ENCODE measurements at regions not wholly inside any gene's neighbourhood (a gene's known extent, or its start where the extent isn't known, plus 50 kb on each side); places are given as distances from the start of the nearest gene placed in this dataset.

GRCh38 chr4:107166181-107166580 is 130.1 kb upstream of the DKK2 start:
- H3K4me3 ChIP-seq (ENCODE audit: low read depth, low read length), result no peak overlapping the region
- TF ChIP-seq CTCF (IDR thresholded peaks at IDR 0.05; ENCODE audit: low read depth, low read length, missing control alignments), result no peak
- DNase-seq (ENCODE audit: low read depth), result no peak

GRCh38 chr4:107164962-107165475 is 128.9 kb upstream of the DKK2 start:
- H3K4me3 ChIP-seq (ENCODE audit: low read depth, low read length), result no peak overlapping the region
- DNase-seq (ENCODE audit: low read depth), result no peak
- no peak for TF ChIP-seq CTCF (IDR thresholded peaks at IDR 0.05; ENCODE audit: low read depth, low read length, missing control alignments)

DNA sequence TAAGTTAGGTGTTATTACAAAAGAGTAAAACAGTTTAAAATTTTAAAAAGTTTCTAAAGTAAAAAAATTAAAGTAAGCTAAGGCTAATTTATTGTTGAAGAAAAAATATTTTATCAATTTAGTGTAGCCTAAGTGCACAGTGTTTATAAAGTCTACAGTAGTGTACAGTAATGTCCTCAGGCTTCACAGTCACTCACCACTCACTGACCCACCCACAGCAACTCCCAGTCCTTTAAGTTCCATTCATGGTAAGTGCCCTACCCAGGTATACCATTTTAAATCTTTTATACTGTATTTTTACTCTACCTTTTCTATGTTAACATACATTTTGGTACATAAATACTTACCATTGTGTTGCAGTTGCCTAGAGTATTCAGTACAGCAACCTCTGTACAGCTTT is 120.3 kb upstream of the DKK2 start:
- no peak for TF ChIP-seq CTCF (IDR thresholded peaks at IDR 0.05; ENCODE audit: low read depth, low read length, missing control alignments)
- H3K4me3 ChIP-seq (ENCODE audit: low read depth, low read length), result no peak overlapping the region
- DNase-seq (ENCODE audit: low read depth), result no peak

GRCh38 chr4:107155366-107155765 is 119.3 kb upstream of the DKK2 start:
- H3K4me3 ChIP-seq (ENCODE audit: low read depth, low read length), result no peak overlapping the region
- no peak for TF ChIP-seq CTCF (IDR thresholded peaks at IDR 0.05; ENCODE audit: low read depth, low read length, missing control alignments)

GRCh38 chr4:107153956-107154355 is 117.8 kb upstream of the DKK2 start:
- DNase-seq (ENCODE audit: low read depth), result no peak
- no peak for TF ChIP-seq CTCF (IDR thresholded peaks at IDR 0.05; ENCODE audit: low read depth, low read length, missing control alignments)
- H3K4me3 ChIP-seq (ENCODE audit: low read depth, low read length), result no peak overlapping the region

More at GRCh38 chr4:107155366-107155765, 119.3 kb upstream of the DKK2 start:
- DNase-seq (ENCODE audit: low read depth), result no peak

DNA sequence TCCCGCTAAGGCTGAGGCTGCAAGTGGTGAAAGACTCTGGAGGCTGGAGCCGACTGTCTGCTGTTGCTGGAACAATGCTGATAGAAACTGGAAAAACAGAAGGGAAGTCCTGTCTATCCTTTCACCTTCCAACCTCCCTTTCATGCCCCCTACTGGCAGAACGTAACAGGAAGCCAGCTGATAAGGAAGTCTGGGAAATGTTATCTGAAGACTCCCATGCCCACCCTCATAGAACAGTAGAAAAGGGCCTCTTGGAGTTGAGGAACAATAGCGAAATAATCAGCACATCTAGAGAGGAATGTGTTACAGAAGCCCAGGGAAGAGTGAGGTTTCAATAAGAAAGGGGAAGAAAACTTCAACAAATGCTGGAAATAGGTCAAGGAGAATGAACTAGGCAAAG is 117.1 kb upstream of the DKK2 start:
- H3K4me3 ChIP-seq (ENCODE audit: low read depth, low read length), result no peak overlapping the region
- peak; percentile 58 for TF ChIP-seq CTCF (IDR thresholded peaks at IDR 0.05; ENCODE audit: low read depth, low read length, missing control alignments)
- no peak for DNase-seq (ENCODE audit: low read depth)

DNA sequence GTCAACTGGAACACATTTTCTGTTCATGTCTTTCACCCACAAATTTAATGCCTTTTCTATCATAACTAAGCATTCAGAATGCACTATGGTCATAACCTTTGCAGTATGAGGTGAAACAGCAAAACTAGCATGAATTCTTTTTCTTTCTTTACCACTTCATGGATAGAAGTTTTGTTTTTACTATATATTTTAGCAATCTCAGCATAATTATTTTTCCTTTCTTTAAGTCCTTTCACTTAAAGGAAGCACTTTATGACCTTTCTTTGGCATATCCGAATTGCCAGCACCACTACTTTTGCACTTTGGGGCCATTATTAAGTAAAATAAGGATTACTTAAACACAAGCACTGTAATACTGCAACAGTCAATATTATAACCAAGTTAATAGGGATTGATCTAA is 115.1 kb upstream of the DKK2 start:
- DNase-seq (ENCODE audit: low read depth), result no peak
- H3K4me3 ChIP-seq (ENCODE audit: low read depth, low read length), result no peak overlapping the region
- TF ChIP-seq CTCF (IDR thresholded peaks at IDR 0.05; ENCODE audit: low read depth, low read length, missing control alignments), result no peak

All from GM12864 (cell line).